SK-N-SH (cell line): ENCODE measurements at regions not wholly inside any gene's neighbourhood (a gene's known extent, or its start where the extent isn't known, plus 50 kb on each side); places are given as distances from the start of the nearest gene placed in this dataset.

ENCODE experiments used
- CTCF ChIA-PET: fragments of 300-600, 350-600 bp; formaldehyde crosslinking; extraction: SDS; loops from one replicate; lab custom pipeline; 2021; lab: Yijun Ruan, JAX
- POLR2A ChIA-PET: fragments of 350-600 bp; sonication (Branson Sonifier 250); formaldehyde crosslinking; extraction: SDS; loops from one replicate; lab custom pipeline; 2020; ENCODE audit warnings: antibody characterized with exemption, inconsistent platforms; lab: Yijun Ruan, JAX
- DNase-seq: peaks from one replicate; pipeline ENCODE4 v3.0.0; 2012
- H2AFZ ChIP-seq: fragments of 200-600 bp; sonication (generic); 2 replicates; pipeline ENCODE4 v1.8.1; 2016; ENCODE audit warnings: antibody characterized with exemption, mild to moderate bottlenecking, low read depth
- H3F3A ChIP-seq: fragments of 200-600 bp; sonication (generic); replicated peaks from 2 replicates; pipeline ENCODE3; 2016; ENCODE audit warnings: antibody characterized with exemption, mild to moderate bottlenecking; ENCODE audit not compliant: insufficient read depth
- H3K27ac ChIP-seq, 2 experiments: fragments of 200-500 bp in 1 of 2; fragments of 200-600 bp in 1 of 2; sonication (Bioruptor generic) in 1 of 2; sonication (generic), shearing (Covaris generic) in 1 of 2; 2 replicates each; pipeline versions ENCODE4 v1.5.1 to v1.6.1; 2014 to 2016; ENCODE audit warnings: low read depth in 2 of 2, inconsistent platforms in 1 of 2, low read length in 1 of 2, mild to moderate bottlenecking in 1 of 2, mixed read lengths in 1 of 2
- H3K27me3 ChIP-seq: fragments of 200-600 bp; sonication (generic), shearing (Covaris generic); 2 replicates; pipeline ENCODE4 v1.6.1; 2016; ENCODE audit warnings: mixed run types; ENCODE audit not compliant: insufficient read depth
- H3K36me3 ChIP-seq, 2 experiments: fragments of 200-500 bp in 1 of 2; fragments of 200-600 bp in 1 of 2; sonication (Bioruptor generic) in 1 of 2; sonication (generic) in 1 of 2; replicated peaks in 1 of 2; 2 replicates each; pipeline versions ENCODE3 to v1.5.1; 2014 to 2016; ENCODE audit warnings: low read length in 1 of 2, mild to moderate bottlenecking in 1 of 2; ENCODE audit not compliant: insufficient read depth in 2 of 2, control insufficient read depth in 1 of 2
- H3K4me1 ChIP-seq, 2 experiments: fragments of 200-500 bp in 1 of 2; fragments of 200-600 bp in 1 of 2; sonication (Bioruptor generic) in 1 of 2; sonication (generic), shearing (Covaris generic) in 1 of 2; 2 replicates each; pipeline versions ENCODE4 v1.5.1 to v1.6.1; 2014 to 2016; ENCODE audit warnings: low read depth in 1 of 2, low read length in 1 of 2, mixed run types in 1 of 2; ENCODE audit not compliant: insufficient read depth in 2 of 2, control insufficient read depth in 1 of 2
- H3K4me2 ChIP-seq: fragments of 200-600 bp; sonication (generic), shearing (Covaris generic); 2 replicates; pipeline ENCODE4 v1.6.1; 2017; ENCODE audit warnings: mixed run types
- H3K4me3 ChIP-seq, 2 experiments: fragments of 200-500 bp in 1 of 2; fragments of 200-600 bp in 1 of 2; sonication (Bioruptor generic) in 1 of 2; sonication (generic), shearing (Covaris generic) in 1 of 2; 2 replicates each; pipeline versions ENCODE4 v1.5.1 to v1.8.1; 2014 to 2016; ENCODE audit warnings: low read depth in 2 of 2, inconsistent platforms in 1 of 2, low read length in 1 of 2, mild to moderate bottlenecking in 1 of 2, mixed read lengths in 1 of 2, moderate library complexity in 1 of 2
- H3K79me2 ChIP-seq: fragments of 200-600 bp; sonication (generic); 2 replicates; pipeline ENCODE4 v1.8.1; 2017; ENCODE audit warnings: mild to moderate bottlenecking; ENCODE audit not compliant: insufficient read depth
- H3K9ac ChIP-seq: fragments of 200-600 bp; sonication (generic); 2 replicates; pipeline ENCODE4 v1.6.1; 2017; ENCODE audit warnings: mixed run types
- H3K9me2 ChIP-seq: fragments of 200-600 bp; sonication (generic); 2 replicates; pipeline ENCODE4 v1.6.1; 2017; ENCODE audit warnings: mixed run types
- H3K9me3 ChIP-seq: fragments of 200-600 bp; sonication (generic); 2 replicates; pipeline ENCODE4 v1.6.1; 2017; ENCODE audit warnings: mixed run types, mild to moderate bottlenecking, moderate library complexity
- H4K20me1 ChIP-seq: fragments of 200-600 bp; sonication (generic); 2 replicates; pipeline ENCODE4 v1.6.1; 2017; ENCODE audit warnings: mild to moderate bottlenecking, mixed run types; ENCODE audit not compliant: insufficient read depth
- CHD2 ChIP-seq: fragments of 150-350 bp; IDR thresholded peaks from 2 replicates; pipeline ENCODE4 v1.6.1; 2018; ENCODE audit warnings: low read length; ENCODE audit not compliant: partially characterized antibody
- CTCF ChIP-seq: fragments of 200-600 bp; sonication (generic); IDR thresholded peaks from 2 replicates; pipeline ENCODE4 v1.6.1; 2017; ENCODE audit warnings: antibody characterized with exemption, mild to moderate bottlenecking, moderate library complexity
- ELF1 ChIP-seq: IDR thresholded peaks from 2 replicates; pipeline ENCODE4 v1.4.0; 2012
- EP300 ChIP-seq, 2 experiments: IDR thresholded peaks; 2 replicates each; pipeline versions ENCODE4 v1.4.0 to v1.6.1; 2012; ENCODE audit warnings: borderline replicate concordance in 1 of 2, low read depth in 1 of 2, low read length in 1 of 2
- FOXJ3 ChIP-seq: sonication (generic); formaldehyde crosslinking; IDR thresholded peaks from 2 replicates; pipeline ENCODE4 v1.5.1; 2020; ENCODE audit warnings: mild to moderate bottlenecking, missing genetic modification reagents
- GABPA ChIP-seq: IDR thresholded peaks from 2 replicates; pipeline ENCODE4 v1.4.0; 2012; ENCODE audit warnings: low read depth, mild to moderate bottlenecking
- GATA2 ChIP-seq: sonication (generic); formaldehyde crosslinking; IDR thresholded peaks from 2 replicates; pipeline ENCODE4 v1.5.0; 2020; ENCODE audit warnings: mild to moderate bottlenecking, missing genetic modification reagents
- IRF3 ChIP-seq: fragments of 150-350 bp; IDR thresholded peaks from 2 replicates; pipeline ENCODE4 v1.6.1; 2016; ENCODE audit warnings: mild to moderate bottlenecking, low read depth, low read length
- JUND ChIP-seq: IDR thresholded peaks from 2 replicates; pipeline ENCODE4 v1.4.0; 2012
- MXI1 ChIP-seq: IDR thresholded peaks from 2 replicates; pipeline ENCODE4 v1.6.1; 2012; ENCODE audit warnings: mild to moderate bottlenecking, low read depth, low read length, improper control_type of control experiment
- RAD21 ChIP-seq: IDR thresholded peaks from 2 replicates; pipeline ENCODE4 v1.6.1; 2012; ENCODE audit warnings: mild to moderate bottlenecking, low read length
- RFX5 ChIP-seq: IDR thresholded peaks from 2 replicates; pipeline ENCODE4 v1.6.1; 2012; ENCODE audit warnings: mild to moderate bottlenecking, improper control_type of control experiment, low read length
- WGBS: methylation state at CpG from one replicate; pipeline ENCODE4 v1.1.6; 2017; ENCODE audit warnings: low lambda C conversion rate; 5-methylcytosine and 5-hydroxymethylcytosine counted together
- TF ChIP-seq, protein P1 (sequence below): IDR thresholded peaks from 2 replicates; pipeline ENCODE4; 2012
- TF ChIP-seq, protein P2 (sequence below): IDR thresholded peaks from 2 replicates; pipeline ENCODE4 v1.6.1; 2012; ENCODE audit warnings: mild to moderate bottlenecking, low read depth, low read length, moderate library complexity
- TF ChIP-seq, protein P3 (sequence below): fragments of 150-350 bp; IDR thresholded peaks from 2 replicates; pipeline ENCODE4 v1.6.1; 2017; ENCODE audit warnings: antibody characterized with exemption, low read length, low read depth, borderline replicate concordance

DNA sequence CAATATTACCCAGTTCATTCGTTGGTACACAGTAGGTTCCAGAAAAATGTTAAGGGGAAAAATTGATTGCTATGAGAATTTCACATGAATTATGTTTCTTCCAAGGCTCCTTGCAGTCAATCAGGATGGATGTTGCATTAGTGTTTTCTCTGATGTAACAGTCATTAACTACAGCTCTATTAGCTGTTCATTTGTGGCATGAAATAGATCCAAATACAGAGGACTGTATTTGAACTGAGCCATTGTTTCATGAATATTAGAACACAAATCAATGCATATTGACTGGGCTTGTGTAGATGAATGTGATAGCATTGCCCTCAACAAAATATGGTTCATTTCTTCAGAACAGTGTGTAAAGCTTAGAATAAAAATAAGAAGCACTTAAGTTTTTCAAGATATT is 203.0 kb upstream of the SGO1 start:
- ChIA-PET CTCF (no interaction called here), POLR2A (no interaction called here)
- Histone ChIP-seq H3K9me3 (no peaks in the 10 kb centered on the region), H2AFZ (no peak overlapping the region), H3K27ac (no peak overlapping the region), H3K4me3 (no peak overlapping the region), H3K27me3 (no peaks in the 10 kb centered on the region), H3K4me1 (no peaks in the 10 kb centered on the region), H3K36me3 (no peaks in the 10 kb centered on the region), H3K79me2 (no peaks in the 10 kb centered on the region), H4K20me1 (no peaks in the 10 kb centered on the region), H3K9ac (no peak overlapping the region), H3K9me2 (no peaks in the 10 kb centered on the region), H3K4me2 (no peak overlapping the region), H3F3A (no peaks in the 10 kb centered on the region)
- TF ChIP-seq GABPA, result no peak
- no peak for TF ChIP-seq FOXJ3 (CRISPR knock-in tag)
- TF ChIP-seq EP300 (IDR thresholded peaks at IDR 0.05; ENCODE audit: borderline replicate concordance in 1 of 2, low read depth in 1 of 2, low read length in 1 of 2), result no peak
- no peak for TF ChIP-seq MXI1
- TF ChIP-seq, protein P1, sequence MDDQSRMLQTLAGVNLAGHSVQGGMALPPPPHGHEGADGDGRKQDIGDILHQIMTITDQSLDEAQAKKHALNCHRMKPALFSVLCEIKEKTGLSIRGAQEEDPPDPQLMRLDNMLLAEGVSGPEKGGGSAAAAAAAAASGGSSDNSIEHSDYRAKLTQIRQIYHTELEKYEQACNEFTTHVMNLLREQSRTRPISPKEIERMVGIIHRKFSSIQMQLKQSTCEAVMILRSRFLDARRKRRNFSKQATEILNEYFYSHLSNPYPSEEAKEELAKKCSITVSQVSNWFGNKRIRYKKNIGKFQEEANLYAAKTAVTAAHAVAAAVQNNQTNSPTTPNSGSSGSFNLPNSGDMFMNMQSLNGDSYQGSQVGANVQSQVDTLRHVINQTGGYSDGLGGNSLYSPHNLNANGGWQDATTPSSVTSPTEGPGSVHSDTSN, result no peak
- no peak for TF ChIP-seq CTCF
- no peak for TF ChIP-seq GATA2
- TF ChIP-seq ELF1, result no peak
- TF ChIP-seq, protein P2, sequence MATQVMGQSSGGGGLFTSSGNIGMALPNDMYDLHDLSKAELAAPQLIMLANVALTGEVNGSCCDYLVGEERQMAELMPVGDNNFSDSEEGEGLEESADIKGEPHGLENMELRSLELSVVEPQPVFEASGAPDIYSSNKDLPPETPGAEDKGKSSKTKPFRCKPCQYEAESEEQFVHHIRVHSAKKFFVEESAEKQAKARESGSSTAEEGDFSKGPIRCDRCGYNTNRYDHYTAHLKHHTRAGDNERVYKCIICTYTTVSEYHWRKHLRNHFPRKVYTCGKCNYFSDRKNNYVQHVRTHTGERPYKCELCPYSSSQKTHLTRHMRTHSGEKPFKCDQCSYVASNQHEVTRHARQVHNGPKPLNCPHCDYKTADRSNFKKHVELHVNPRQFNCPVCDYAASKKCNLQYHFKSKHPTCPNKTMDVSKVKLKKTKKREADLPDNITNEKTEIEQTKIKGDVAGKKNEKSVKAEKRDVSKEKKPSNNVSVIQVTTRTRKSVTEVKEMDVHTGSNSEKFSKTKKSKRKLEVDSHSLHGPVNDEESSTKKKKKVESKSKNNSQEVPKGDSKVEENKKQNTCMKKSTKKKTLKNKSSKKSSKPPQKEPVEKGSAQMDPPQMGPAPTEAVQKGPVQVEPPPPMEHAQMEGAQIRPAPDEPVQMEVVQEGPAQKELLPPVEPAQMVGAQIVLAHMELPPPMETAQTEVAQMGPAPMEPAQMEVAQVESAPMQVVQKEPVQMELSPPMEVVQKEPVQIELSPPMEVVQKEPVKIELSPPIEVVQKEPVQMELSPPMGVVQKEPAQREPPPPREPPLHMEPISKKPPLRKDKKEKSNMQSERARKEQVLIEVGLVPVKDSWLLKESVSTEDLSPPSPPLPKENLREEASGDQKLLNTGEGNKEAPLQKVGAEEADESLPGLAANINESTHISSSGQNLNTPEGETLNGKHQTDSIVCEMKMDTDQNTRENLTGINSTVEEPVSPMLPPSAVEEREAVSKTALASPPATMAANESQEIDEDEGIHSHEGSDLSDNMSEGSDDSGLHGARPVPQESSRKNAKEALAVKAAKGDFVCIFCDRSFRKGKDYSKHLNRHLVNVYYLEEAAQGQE, result no peak
- TF ChIP-seq RAD21, result no peak
- TF ChIP-seq, protein P3, sequence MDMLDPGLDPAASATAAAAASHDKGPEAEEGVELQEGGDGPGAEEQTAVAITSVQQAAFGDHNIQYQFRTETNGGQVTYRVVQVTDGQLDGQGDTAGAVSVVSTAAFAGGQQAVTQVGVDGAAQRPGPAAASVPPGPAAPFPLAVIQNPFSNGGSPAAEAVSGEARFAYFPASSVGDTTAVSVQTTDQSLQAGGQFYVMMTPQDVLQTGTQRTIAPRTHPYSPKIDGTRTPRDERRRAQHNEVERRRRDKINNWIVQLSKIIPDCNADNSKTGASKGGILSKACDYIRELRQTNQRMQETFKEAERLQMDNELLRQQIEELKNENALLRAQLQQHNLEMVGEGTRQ, result no peak
- no peak for TF ChIP-seq JUND
- TF ChIP-seq RFX5, result no peak
- TF ChIP-seq IRF3, result no peak
- TF ChIP-seq CHD2, result no peak
- WGBS, result 0% methylated on average over 1 of the region's 1 CpG
- DNase-seq, result no peak
